HG03432 (cell line): ENCODE measurements at regions not wholly inside any gene's neighbourhood (a gene's known extent, or its start where the extent isn't known, plus 50 kb on each side); places are given as distances from the start of the nearest gene placed in this dataset.

Experiments
- ATAC-seq: cut with Tn5 transposase; IDR thresholded peaks from one replicate; pipeline ENCODE4 v1.9.1; 2021; ENCODE audit warnings: mild to moderate bottlenecking, moderate library complexity; ENCODE audit not compliant: unreplicated experiment

- ATAC-seq = no peak
These were observed 250.1 kb downstream of the FAM170A start for GRCh38 chr5:119879446-119879845.

GRCh38 chr5:119895066-119895465, 265.7 kb downstream of the FAM170A start:
- no peak for ATAC-seq

- ATAC-seq = no peak
These were observed 267.6 kb downstream of the FAM170A start for GRCh38 chr5:119896826-119897536.

GRCh38 chr5:119897537-119898370, 268.4 kb downstream of the FAM170A start:
- no peak for ATAC-seq

GRCh38 chr5:119899981-119900380, 270.6 kb downstream of the FAM170A start:
- ATAC-seq = no peak

GRCh38 chr5:119902593-119902992, 273.2 kb downstream of the FAM170A start:
- ATAC-seq = no peak

GRCh38 chr5:119913425-119913824, 284.1 kb downstream of the FAM170A start:
- no peak for ATAC-seq

GRCh38 chr5:119919279-119919678, 289.9 kb downstream of the FAM170A start:
- ATAC-seq = no peak

- no peak for ATAC-seq
These were observed 296.9 kb downstream of the FAM170A start for GRCh38 chr5:119926301-119926700.

GRCh38 chr5:119928974-119929373, 299.6 kb downstream of the FAM170A start:
- no peak for ATAC-seq

GRCh38 chr5:119930490-119930889, 301.1 kb downstream of the FAM170A start:
- no peak for ATAC-seq

- no peak for ATAC-seq
These were observed 313.8 kb downstream of the FAM170A start for GRCh38 chr5:119943148-119943547.

- no peak for ATAC-seq
These were observed 316.3 kb downstream of the FAM170A start for GRCh38 chr5:119945691-119946090.

GRCh38 chr5:119948162-119948561, 318.8 kb downstream of the FAM170A start:
- no peak for ATAC-seq

- no peak for ATAC-seq
These were observed 320.2 kb downstream of the FAM170A start for GRCh38 chr5:119949426-119949999.

GRCh38 chr5:119951330-119951934, 322.1 kb downstream of the FAM170A start:
- no peak for ATAC-seq

GRCh38 chr5:119953474-119953873, 324.1 kb downstream of the FAM170A start:
- no peak for ATAC-seq

GRCh38 chr5:119954106-119954505, 324.7 kb downstream of the FAM170A start:
- no peak for ATAC-seq

GRCh38 chr5:119961993-119962392, 332.6 kb downstream of the FAM170A start:
- no peak for ATAC-seq

GRCh38 chr5:119966028-119966427, 336.7 kb downstream of the FAM170A start:
- no peak for ATAC-seq

GRCh38 chr5:119968690-119969089, 339.3 kb downstream of the FAM170A start:
- no peak for ATAC-seq
